ENCODE measurements at regions not wholly inside any gene's neighbourhood (a gene's known extent, or its start where the extent isn't known, plus 50 kb on each side); places are given as distances from the start of the nearest gene placed in this dataset.
"Not testable (repeated sequence)": the region's sequence is repeated elsewhere in the genome, so short reads cannot be mapped to it uniquely, and the experiment has no call there.

DNA sequence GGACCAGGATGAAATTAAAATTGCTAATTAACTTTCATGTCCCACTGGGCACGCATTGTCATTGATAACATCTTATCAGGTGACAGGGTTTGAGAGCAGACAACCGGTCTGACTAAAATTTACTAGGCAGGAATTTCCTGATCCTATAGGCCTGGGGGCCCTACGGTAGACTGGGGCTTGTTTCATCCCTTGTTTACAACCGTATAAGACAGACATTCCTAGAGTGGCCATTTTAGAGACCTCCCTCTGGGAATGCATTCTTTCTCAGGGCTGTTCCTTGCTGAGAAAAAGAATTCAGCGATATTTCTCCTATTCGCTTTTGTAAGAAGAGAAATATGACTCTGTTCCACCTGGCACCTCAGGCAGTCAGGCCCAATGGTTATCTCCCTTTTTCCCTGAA is 1737.8 kb upstream of the ACO1 start:
- DNase-seq (ENCODE audit: low spot score); in situ Hi-C loops (cut with HindIII; ENCODE audit: low sequenced_read_pairs): not testable (repeated sequence)

DNA sequence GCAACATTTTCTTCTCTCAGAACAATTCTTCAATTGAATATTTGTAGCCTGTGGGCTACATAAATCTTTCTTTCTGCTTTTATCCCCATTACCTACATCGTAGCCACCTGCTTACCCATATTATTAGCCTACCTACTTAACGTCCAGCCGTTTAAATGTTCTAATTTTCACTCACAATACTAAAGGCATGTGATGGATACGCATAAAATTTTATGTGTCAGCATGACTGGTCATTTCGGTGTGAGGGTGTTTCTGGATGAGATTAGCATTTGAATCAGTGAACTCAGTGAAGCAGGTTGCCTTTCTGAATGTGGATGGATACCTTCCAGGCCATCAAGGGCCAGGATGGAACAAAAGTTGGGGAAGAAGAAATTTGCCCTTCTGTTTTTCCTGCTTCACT is 1722.5 kb upstream of the ACO1 start:
- DNase-seq (ENCODE audit: low spot score), result no peak
- in situ Hi-C loops (cut with HindIII; ENCODE audit: low sequenced_read_pairs), result no loop called here

DNA sequence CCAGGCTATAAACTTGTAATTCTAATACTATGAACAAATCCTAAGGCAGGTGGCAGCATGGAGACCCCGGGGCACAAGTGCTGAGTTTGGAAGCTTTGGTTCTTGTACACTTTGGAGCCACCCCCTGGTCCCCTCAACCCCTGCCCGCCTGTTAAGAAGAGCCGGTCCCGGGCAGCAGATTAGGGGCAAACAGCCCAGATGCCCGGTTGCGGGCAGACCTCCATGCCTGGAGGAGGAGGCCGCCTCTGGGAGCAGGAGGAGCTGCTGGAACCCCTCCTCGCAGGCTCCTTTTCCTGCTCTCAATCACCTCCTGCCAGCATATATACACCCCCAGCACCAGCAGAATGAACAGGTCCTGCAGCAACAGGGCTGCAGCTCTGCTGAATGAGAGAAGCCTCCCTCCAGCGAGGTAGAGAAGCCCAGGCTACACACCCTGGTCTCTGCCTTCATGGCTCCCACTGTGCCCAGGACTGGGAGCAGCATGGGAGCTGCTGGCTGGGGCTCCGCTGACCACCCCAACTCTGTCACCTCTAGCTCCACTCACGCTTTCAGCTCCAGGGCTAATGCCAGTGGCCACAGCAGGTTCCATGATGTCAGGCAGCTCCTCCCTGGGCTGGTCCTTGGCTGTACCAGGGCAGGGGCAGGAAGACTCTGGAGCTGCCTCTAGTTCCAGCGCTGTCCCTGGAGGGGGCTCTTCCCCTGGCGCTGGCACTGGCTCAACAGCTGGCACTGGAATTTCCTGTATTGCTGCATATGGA is 1713.5 kb upstream of the ACO1 start:
- in situ Hi-C loops (cut with HindIII; ENCODE audit: low sequenced_read_pairs), result no loop called here
- DNase-seq (ENCODE audit: low spot score), result no peak

DNA sequence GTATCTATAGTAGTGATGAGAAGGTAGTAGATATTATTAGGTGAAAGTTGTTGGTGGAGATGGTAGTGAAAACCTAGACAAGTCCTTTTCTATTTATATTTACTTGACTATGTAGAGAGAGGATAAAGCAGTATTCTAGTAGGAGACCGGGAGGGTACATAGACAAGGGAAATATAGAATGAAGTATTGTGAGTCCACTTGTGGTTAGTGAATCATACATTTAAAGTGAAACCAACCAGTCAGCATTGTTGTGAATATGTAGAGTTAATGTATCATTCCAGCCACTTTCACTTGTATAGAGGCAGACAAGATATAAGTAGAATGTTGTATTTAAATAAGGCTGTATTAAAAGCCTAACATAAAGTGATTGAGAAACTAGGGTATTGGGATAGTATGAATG is 1711.3 kb upstream of the ACO1 start:
- in situ Hi-C loops (cut with HindIII; ENCODE audit: low sequenced_read_pairs), result no loop called here
- no peak for DNase-seq (ENCODE audit: low spot score)

GRCh38 chr9:30676651-30677050 is 1707.8 kb upstream of the ACO1 start:
- in situ Hi-C loops (cut with HindIII; ENCODE audit: low sequenced_read_pairs), result no loop called here
- DNase-seq (ENCODE audit: low spot score), result no peak

DNA sequence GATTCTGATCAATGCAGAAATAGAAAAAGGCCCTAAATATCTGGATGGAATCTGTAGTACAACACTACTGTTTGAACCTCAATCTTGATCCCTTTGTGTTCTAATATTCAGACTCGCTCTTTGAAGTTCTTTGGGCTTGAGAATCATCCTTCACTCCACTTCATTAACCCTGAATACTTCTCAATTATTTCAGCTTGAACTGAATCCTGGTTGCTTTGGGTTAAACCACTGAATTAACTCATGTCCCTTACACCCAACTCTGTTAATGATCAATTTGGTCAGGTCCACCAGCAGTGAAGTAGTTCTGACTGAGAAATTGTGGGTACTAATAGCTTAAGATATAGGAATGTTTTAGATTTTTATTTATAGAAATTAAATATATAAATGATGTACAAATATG is 1707.2 kb upstream of the ACO1 start:
- DNase-seq (ENCODE audit: low spot score), result no peak
- in situ Hi-C loops (cut with HindIII; ENCODE audit: low sequenced_read_pairs), result no loop called here

DNA sequence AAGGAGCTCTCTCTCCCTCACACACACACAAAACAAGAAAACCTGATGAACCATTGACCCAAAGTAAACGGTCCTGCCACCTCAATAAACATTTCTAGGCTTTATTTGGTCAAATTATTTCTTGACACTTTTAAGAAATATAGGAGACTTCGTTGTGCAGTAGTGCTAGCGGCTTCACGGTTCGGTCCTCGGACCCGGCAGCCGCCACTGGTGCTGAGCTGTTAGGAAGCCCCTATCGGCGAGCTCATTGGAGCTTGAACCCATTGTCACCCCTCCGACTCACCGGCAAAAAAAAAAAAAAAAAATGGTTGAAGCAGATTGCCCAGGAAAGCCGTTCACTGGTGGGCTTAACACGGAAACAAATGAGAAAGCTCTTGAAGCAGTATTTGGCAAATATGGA is 1695.6 kb upstream of the ACO1 start:
- no peak for DNase-seq (ENCODE audit: low spot score)
- in situ Hi-C loops (cut with HindIII; ENCODE audit: low sequenced_read_pairs), result no loop called here

- in situ Hi-C loops (cut with HindIII; ENCODE audit: low sequenced_read_pairs), result no loop called here
- DNase-seq (ENCODE audit: low spot score), result no peak
Measured at GRCh38 chr9:30697958-30698357, 1686.5 kb upstream of the ACO1 start.

GRCh38 chr9:30711591-30711990 is 1672.9 kb upstream of the ACO1 start:
- no peak for DNase-seq (ENCODE audit: low spot score)
- in situ Hi-C loops (cut with HindIII; ENCODE audit: low sequenced_read_pairs), result no loop called here

- in situ Hi-C loops (cut with HindIII; ENCODE audit: low sequenced_read_pairs), result no loop called here
- DNase-seq (ENCODE audit: low spot score), result no peak
Measured at GRCh38 chr9:30713243-30713642, 1671.2 kb upstream of the ACO1 start.

DNA sequence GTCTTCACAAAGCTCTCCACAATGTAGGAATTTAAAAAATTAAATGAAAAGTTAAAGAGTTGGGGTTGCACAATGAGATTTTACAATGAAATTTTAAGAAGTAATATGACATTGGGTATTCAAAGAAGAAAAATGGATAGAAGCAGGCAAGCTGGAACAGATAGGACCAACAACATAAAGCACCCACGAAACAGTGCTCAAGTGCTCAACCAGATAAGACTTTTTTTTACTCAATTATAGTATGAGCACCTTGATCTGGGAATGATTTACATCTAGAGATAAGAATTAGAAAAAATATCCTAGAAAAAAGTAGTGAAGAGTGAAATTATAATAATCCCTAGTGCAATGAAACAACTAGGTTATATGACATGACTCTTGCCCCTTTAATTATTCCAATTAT is 1670.1 kb upstream of the ACO1 start:
- in situ Hi-C loops (cut with HindIII; ENCODE audit: low sequenced_read_pairs), result no loop called here
- DNase-seq (ENCODE audit: low spot score), result no peak

DNA sequence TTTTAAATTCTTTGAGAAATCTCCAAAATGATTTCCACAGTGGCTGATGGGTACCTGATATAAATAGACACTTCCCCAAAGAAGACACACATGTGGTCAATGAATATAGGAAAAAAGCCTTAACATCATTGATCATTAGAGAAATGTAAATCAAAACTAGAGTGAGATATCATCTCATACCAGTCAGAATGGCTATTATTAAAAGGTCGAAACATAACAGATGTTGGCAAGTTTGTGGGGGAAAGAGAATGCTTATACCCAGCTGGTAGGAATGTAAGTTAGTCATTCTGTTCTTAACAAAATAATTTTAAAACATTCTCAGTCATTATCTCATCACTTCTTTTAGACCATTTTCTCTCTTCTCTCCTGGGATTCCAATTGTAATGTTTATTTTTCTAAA is 1666.0 kb upstream of the ACO1 start:
- in situ Hi-C loops (cut with HindIII; ENCODE audit: low sequenced_read_pairs), result no loop called here
- DNase-seq (ENCODE audit: low spot score), result no peak

DNA sequence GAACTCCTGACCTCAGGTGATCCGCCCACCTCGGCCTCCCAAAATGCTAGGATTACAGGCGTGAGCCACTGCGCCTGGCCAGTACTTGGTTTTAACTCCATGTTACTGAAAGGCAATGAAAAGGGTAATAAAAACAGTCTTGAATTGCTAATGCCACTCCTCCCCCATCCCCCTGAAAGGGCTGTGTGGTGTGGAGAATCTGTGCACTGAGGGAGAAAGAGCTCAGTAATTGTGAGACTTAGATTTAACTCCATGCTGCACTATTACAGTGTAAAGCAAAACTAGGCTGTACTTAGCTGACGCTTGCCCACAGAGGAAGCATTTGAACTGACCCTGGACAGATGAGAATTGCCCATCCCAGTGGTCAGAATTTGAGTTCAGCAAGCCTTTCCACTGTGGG is 1662.4 kb upstream of the ACO1 start:
- in situ Hi-C loops (cut with HindIII; ENCODE audit: low sequenced_read_pairs), result no loop called here
- DNase-seq (ENCODE audit: low spot score), result no peak

DNA sequence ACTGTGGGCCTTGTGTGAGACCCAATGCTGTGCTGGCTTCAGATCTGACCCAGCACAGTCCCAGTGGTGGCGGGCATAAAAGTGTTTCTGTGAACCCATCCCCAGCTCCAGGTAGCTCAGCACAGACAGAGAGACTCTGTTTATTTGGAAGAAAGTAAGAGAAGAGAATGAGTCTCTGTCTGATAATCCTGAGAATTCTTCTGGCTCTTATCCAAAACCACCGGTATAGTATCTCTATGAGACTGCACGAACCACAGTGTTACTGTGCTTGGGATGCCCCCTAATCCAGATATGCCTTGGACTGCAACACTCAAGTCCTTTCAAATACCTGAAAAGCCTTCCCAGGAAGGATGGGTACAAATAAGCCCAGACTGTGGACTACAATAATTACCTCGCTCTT is 1660.8 kb upstream of the ACO1 start:
- in situ Hi-C loops (cut with HindIII; ENCODE audit: low sequenced_read_pairs), result no loop called here

GRCh38 chr9:30732060-30732459 is 1652.4 kb upstream of the ACO1 start:
- DNase-seq (ENCODE audit: low spot score), result no peak
- in situ Hi-C loops (cut with HindIII; ENCODE audit: low sequenced_read_pairs), result no loop called here

More for the DNA sequence above, 1660.8 kb upstream of the ACO1 start:
- no peak for DNase-seq (ENCODE audit: low spot score)

DNA sequence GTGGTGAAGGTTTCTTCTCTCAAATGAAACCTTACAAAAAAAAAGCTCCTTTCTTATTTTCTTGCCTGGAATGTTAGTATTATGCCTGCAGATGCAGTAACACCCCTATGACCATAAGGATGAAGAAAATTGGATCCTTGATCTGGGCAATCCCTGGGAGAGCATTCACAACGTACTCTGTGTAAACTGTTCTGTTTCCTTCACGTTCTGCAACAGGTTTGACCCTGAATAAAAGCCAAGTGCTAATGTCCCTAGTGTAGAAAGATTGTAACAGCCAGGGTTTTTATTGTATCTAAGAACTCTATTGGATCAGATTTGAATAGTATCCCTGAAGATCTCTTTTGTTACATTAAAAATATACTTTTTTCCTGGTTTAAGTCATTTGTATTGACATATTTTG is 1639.6 kb upstream of the ACO1 start:
- in situ Hi-C loops (cut with HindIII; ENCODE audit: low sequenced_read_pairs), result no loop called here
- DNase-seq (ENCODE audit: low spot score), result no peak

GRCh38 chr9:30746589-30746988 is 1637.9 kb upstream of the ACO1 start:
- in situ Hi-C loops (cut with HindIII; ENCODE audit: low sequenced_read_pairs), result no loop called here
- DNase-seq (ENCODE audit: low spot score), result no peak

DNA sequence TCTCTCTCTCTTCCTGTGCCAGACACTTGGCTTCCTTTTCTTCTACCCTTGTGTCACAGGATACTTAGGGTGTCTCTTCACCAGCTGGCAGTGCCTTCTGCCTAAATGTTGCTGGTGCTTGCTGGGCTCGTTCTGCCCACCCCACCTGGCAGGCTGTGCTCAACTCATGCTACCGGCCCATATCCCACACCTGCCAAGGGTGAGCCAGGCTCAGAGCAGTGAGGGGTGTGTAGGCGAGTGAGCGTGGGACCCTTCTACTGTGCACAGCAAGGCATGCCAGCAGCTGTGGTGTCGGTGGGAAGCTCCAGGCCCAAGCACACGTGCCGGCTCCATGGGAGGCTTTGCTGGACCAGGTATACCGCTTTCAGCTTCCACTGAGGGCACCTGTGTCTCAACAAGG is 1626.7 kb upstream of the ACO1 start:
- in situ Hi-C loops (cut with HindIII; ENCODE audit: low sequenced_read_pairs), result no loop called here
- DNase-seq (ENCODE audit: low spot score), result no peak

DNA sequence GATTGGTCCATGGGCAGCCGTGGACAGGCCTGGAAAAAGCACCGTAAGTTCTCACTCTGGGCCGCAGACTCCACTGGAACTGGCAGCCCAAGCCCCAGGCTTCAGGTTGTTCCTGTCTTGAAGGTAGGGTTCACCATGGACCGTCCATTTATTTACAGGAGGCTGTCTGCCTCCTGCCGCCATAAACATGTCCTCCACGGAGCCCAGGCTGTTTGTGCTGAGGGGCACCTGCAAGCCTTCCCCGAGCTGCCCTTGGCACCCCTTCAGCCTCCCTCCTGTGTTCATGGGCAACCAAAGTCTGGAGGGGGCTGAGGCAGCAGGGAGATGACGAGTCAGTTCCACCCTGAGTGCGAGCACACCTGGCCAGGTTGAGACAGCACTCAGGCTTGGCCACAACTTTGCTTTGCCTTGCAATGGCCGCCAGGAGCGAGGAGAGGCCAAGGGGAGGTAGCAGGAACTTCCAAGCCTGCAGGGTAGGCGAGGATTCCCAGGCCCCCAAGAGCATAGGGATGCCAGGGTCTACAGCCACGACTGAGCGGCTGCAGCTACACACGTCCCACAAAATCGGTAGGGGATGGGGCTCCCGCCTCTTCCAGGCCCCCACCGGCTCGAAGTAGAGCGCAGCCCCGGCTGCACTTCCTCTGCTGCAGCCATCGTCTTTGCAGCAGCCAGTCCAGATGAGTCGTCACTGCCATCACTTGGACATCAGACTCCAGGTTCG is 1625.6 kb upstream of the ACO1 start:
- no peak for DNase-seq (ENCODE audit: low spot score)
- in situ Hi-C loops (cut with HindIII; ENCODE audit: low sequenced_read_pairs), result no loop called here

GRCh38 chr9:30765318-30765717 is 1619.1 kb upstream of the ACO1 start:
- no peak for DNase-seq (ENCODE audit: low spot score)
- in situ Hi-C loops (cut with HindIII; ENCODE audit: low sequenced_read_pairs), result no loop called here

GRCh38 chr9:30771163-30771708 is 1613.2 kb upstream of the ACO1 start:
- DNase-seq (ENCODE audit: low spot score), result no peak
- in situ Hi-C loops (cut with HindIII; ENCODE audit: low sequenced_read_pairs), result no loop called here

Measured in G401 (cell line).